Hepatic stellate cell (primary cell): ENCODE measurements at regions not wholly inside any gene's neighbourhood (a gene's known extent, or its start where the extent isn't known, plus 50 kb on each side); places are given as distances from the start of the nearest gene placed in this dataset.

Experiments
- DNase-seq: peaks from one replicate; pipeline ENCODE4 v3.0.0; 2011; ENCODE audit warnings: low spot score

DNA sequence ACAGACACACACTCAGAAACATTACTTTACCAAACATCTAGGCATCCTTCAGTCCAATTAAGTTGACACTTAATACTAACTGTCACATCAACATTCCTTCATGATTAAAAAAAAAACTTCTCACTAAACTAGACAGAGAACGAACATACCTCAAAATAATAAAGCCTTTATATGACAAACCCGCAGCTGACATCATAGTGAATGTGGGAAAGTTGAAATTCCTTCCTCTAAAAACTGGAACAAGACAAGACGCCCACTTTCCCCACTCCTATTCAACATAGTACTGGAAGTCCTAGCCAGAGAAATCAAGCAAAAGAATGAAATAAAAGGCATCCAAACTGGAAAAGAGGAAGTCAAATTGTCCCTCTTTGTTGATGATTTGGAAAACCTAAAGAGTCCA lies 96.9 kb upstream of the PPP1R9A start:
- DNase-seq: no peak

GRCh38 chr7:94813917-94814316 lies 93.5 kb upstream of the PPP1R9A start:
- DNase-seq: no peak

DNA sequence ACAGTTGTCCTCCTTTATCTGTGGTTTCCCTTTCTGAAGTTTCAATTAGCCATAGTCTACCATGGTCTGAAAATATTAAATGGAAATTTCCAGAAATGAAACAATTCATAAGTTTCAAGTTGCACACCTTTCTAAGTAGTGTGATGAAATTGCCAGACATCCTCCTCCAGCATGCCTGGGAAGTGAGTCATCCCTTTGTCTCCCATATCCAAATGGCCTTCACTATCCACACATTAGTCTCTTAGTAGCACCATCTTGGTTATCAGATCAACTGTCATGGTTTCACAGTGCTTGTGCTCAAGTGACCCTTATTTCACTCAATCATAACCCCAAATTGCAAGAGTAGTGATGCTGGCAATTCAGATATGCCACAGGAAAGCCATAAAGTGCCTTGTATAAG lies 83.4 kb upstream of the PPP1R9A start:
- DNase-seq: no peak

GRCh38 chr7:94829987-94830386 lies 77.4 kb upstream of the PPP1R9A start:
- DNase-seq: no peak

- DNase-seq: no peak
These were observed 75.3 kb upstream of the PPP1R9A start for GRCh38 chr7:94832051-94832450.

- DNase-seq: no peak
These were observed 73.0 kb upstream of the PPP1R9A start for GRCh38 chr7:94834359-94834758.

- no peak for DNase-seq
These were observed 68.7 kb upstream of the PPP1R9A start for GRCh38 chr7:94838717-94839116.

- DNase-seq: no peak
These were observed 63.8 kb upstream of the PPP1R9A start for GRCh38 chr7:94843553-94843952.

DNA sequence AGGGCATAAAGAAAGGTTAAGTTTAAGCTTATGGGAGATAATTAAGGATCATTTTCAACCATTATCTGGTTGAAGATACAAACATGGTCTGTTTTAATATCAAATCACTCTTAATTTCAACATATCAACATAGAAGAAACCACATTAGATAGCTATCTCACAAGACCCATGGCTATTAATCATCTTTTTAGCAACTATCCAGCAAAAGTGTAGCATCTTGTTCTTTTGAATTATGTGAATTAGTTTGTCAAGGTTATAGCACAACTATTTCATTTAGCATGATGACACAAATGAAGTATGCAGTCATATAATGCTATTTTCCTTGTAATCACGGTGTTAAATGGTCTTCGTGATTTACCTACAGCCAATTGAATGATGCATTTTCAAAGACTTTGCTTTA lies 58.9 kb upstream of the PPP1R9A start:
- no peak for DNase-seq

DNA sequence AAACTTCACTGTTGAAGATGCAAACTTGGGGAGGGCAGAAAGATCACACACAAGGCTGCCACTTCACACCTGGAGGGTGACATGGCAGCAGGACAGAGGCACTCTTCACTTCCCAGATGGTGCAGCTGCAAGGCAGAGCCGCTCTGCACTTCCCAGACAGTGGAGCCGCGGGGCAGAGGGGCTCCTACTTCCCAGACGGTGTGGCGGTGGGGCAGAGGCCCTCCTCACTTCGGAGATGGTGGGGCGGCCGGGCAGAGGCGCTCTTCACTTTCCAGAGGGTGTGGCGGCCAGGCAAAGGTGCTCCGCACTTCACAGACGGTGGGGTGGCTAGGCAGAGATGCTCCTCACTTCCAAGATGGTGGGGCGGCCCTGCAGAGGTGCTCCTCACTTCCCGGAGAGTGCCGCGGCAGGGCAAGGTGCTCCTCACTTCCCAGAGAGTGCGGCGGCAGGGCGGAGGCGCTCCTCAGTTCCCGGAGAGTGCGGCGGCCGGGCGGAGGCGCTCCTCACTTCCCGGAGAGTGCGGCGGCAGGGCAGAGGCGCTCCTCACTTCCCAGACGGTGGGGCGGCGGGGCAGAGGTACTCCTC lies 58.3 kb upstream of the PPP1R9A start:
- DNase-seq: no peak

DNA sequence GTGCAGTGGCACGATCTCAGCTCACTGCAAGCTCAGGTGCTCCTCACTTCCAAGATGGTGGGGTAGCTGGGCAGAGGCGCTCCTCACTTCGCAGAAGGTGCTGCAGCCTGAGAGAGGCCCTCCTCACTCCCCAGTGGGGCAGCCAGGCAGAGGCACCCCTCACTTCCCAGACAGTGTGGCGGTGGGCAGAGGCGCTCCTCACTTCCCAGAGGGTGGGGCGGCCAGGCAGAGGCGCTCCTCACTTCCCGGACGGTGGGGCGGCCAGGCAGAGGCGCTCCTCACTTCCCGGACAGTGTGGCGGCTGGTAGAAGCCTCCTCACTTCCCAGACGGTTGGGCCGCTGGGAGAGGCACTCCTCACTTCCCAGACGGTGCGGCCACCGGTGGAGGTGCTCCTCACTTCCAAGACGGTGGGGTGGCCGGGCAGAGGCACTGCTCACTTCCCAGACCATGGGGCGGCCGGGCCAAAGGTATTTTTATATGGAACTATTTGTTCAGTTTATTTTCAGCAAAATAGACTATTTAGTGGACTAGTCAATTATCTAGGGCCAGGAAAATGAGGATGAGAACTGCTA lies 57.7 kb upstream of the PPP1R9A start:
- no peak for DNase-seq

DNA sequence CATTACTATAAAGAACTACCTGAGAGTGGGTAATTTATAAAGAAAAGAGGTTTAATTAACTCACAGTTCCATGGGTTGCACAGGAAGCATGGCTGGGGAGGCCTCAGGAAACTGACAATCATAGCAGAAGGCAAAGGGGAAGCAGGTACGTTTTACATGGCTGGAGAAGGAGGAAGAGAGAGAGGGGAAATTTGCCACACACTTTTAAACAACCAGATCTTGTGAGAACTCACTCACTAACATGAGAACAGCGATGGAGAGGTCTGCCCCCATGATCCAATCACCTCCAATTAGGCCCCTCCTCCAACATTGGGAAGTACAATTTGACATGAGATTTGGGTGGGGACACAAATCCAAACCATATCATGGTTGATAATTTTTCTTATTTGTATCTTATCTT lies 51.8 kb upstream of the PPP1R9A start:
- DNase-seq: no peak

DNA sequence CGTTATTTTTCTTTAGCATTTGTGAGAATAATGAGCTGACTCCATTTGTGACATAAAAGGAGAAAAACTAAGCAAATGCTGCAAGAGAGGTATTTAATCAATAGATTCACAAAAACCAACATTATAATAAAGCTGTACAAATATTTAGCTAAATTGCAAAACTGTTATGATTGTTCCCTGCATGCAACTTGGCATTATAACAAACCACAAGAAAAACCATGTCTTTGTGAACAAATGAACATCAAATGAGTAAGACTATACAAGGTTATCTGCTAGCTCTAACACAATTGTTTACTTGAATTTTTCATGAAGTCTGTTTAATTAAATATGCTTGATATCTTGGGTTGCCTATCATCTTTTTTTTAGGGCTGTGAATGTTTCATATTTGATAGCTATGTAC lies 50.8 kb upstream of the PPP1R9A start:
- DNase-seq: no peak
